PC-3 (cell line): ENCODE measurements at regions not wholly inside any gene's neighbourhood (a gene's known extent, or its start where the extent isn't known, plus 50 kb on each side); places are given as distances from the start of the nearest gene placed in this dataset.
A peak's percentile ranks its signal among the peaks of the same experiment; 100 is the strongest.

ENCODE experiments used
- ATAC-seq: fragments of 200-7000 bp; cut with Tn5 transposase; 2 replicates; pipeline ENCODE4 v1.9.1; 2020; ENCODE audit warnings: mild to moderate bottlenecking, moderate library complexity
- BruUV-seq: library from RNA; stranded (reverse); fragments of 400-500 nt; replicated peaks from 2 replicates; lab custom pipeline; 2021; lab: Mats Ljungman, UMichigan
- CTCF ChIA-PET: fragments of 300-600 bp; sonication (Branson Sonifier 250); formaldehyde crosslinking; loops from one replicate; lab custom pipeline; 2022; ENCODE audit warnings: antibody characterized with exemption; lab: Charles Lee
- POLR2A ChIA-PET: fragments of 300-600 bp; sonication (Branson Sonifier 250); formaldehyde crosslinking; loops from one replicate; lab custom pipeline; 2022; ENCODE audit warnings: antibody characterized with exemption; ENCODE audit not compliant: unreplicated experiment; lab: Charles Lee
- DNase-seq: peaks from one replicate; pipeline ENCODE4 v3.0.0-alpha.2; 2015
- H2AFZ ChIP-seq: fragments of 300-600 bp; sonication (generic); 2 replicates; pipeline ENCODE4 v1.6.0; 2016; ENCODE audit warnings: antibody characterized with exemption, low read length
- H3F3A ChIP-seq: fragments of 300-600 bp; sonication (generic); one replicate; pipeline ENCODE4 v1.6.0; 2017; ENCODE audit warnings: antibody characterized with exemption, low read length, control low read depth, mild to moderate bottlenecking; ENCODE audit not compliant: unreplicated experiment
- H3K27ac ChIP-seq: fragments of 300-600 bp; sonication (generic); 2 replicates; pipeline ENCODE4 v1.5.1; 2016; ENCODE audit warnings: mild to moderate bottlenecking, low read length
- H3K27me3 ChIP-seq: fragments of 300-600 bp; sonication (generic); 2 replicates; pipeline ENCODE4 v1.6.1; 2016; ENCODE audit warnings: low read length, mixed read lengths
- H3K36me3 ChIP-seq: fragments of 300-600 bp; sonication (generic); 2 replicates; pipeline ENCODE4 v1.6.1; 2016; ENCODE audit warnings: low read depth, mixed run types, low read length, mixed read lengths
- H3K4me1 ChIP-seq: fragments of 300-600 bp; sonication (generic); 2 replicates; pipeline ENCODE4 v1.5.1; 2016; ENCODE audit warnings: low read length; ENCODE audit not compliant: insufficient read depth
- H3K4me2 ChIP-seq: fragments of 300-600 bp; sonication (generic); 2 replicates; pipeline ENCODE4 v1.6.0; 2016; ENCODE audit warnings: low read length
- H3K4me3 ChIP-seq: fragments of 300-600 bp; sonication (generic); 2 replicates; pipeline ENCODE4 v1.5.1; 2016; ENCODE audit warnings: mild to moderate bottlenecking, low read length, mixed read lengths
- H3K79me2 ChIP-seq: fragments of 300-600 bp; sonication (generic); 2 replicates; pipeline ENCODE4 v1.6.1; 2017; ENCODE audit warnings: low read length, mixed read lengths
- H3K9ac ChIP-seq: fragments of 300-600 bp; sonication (generic); 2 replicates; pipeline ENCODE4 v1.6.0; 2016; ENCODE audit warnings: mild to moderate bottlenecking, low read length
- H3K9me2 ChIP-seq: fragments of 300-600 bp; sonication (generic); replicated peaks from 2 replicates; pipeline ENCODE4 v1.6.1; 2016; ENCODE audit warnings: mixed run types, low read length, mixed read lengths
- H3K9me3 ChIP-seq: fragments of 300-600 bp; sonication (generic); 2 replicates; pipeline ENCODE4 v1.6.1; 2016; ENCODE audit warnings: low read length, mixed read lengths
- H4K20me1 ChIP-seq: fragments of 300-600 bp; sonication (generic); 2 replicates; pipeline ENCODE4 v1.6.1; 2016; ENCODE audit warnings: low read length, mixed read lengths
- CTCF ChIP-seq: fragments of 300-600 bp; sonication (generic); conservative IDR thresholded peaks from 2 replicates; pipeline ENCODE4 v1.5.1; 2017; ENCODE audit warnings: antibody characterized with exemption, low read depth, mild to moderate bottlenecking, low read length
- EZH2 ChIP-seq: fragments of 300-600 bp; sonication (generic); IDR thresholded peaks from one replicate; pipeline ENCODE4 v1.6.1; 2017; ENCODE audit warnings: antibody characterized with exemption, mild to moderate bottlenecking, low read length; ENCODE audit not compliant: unreplicated experiment
- EZH2phosphoT487 ChIP-seq: fragments of 300-600 bp; sonication (generic); IDR thresholded peaks from 2 replicates; pipeline ENCODE4 v1.6.1; 2018; ENCODE audit warnings: mild to moderate bottlenecking, antibody characterized with exemption, low read length, borderline replicate concordance
- intact Hi-C: fragments of 100-400 bp; cut with micrococcal nuclease; formaldehyde crosslinking; loops from 2 replicates; pipeline ENCODE4 v1.9.0; 2023

- DNase-seq (no peak), ATAC-seq (no peak)
- Histone ChIP-seq H3K4me1 (peaks cover 8% of the 10 kb centered on the region; the same call in 1 of the 2 replicates), H3K9me3 (no peaks in the 10 kb centered on the region), H4K20me1 (no peaks in the 10 kb centered on the region), H3K27ac (no peak overlapping the region), H3K36me3 (no peaks in the 10 kb centered on the region), H3K4me2 (no peak overlapping the region), H3K9ac (no peak overlapping the region), H2AFZ (no peak overlapping the region), H3K4me3 (no peak overlapping the region), H3F3A (no peaks in the 10 kb centered on the region), H3K79me2 (no peaks in the 10 kb centered on the region), H3K9me2 (no peaks in the 10 kb centered on the region), H3K27me3 (no peaks in the 10 kb centered on the region)
- ChIA-PET POLR2A (no interaction called here), CTCF (no interaction called here)
- BruUV-seq = no TSS peak
- TF ChIP-seq CTCF = no peak
- no peak for TF ChIP-seq EZH2phosphoT487
- no peak for TF ChIP-seq EZH2
- intact Hi-C loops = no loop called here
These were observed 82.7 kb upstream of the CD302 start for GRCh38 chr2:159880729-159881128.

DNA sequence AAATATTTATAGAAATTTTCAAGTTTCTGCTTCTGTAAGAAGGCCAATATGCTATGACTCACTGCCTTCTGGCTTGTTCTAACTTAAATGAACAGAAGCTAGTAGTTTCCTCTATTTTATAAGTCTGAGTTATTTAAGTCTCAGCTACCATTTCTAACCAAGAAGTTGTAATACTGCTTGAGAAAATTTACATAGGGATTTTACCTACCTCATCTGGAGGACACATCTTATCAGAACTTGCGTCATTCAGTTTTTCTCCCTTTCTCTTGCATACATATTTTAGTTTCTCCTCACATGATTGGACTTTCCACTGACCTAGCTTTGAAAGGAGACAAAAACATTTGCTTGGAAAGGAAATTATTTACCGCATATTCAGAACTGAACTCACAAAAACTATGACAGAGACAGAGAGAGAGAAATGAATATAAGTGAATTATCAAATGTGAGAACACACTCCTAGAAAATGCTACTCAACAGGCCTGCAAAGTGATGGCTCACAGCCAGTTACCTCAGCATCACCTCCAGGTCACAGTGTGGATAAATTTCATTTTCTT is 81.1 kb upstream of the CD302 start:
- H3K27ac ChIP-seq = no peak overlapping the region
- POLR2A ChIA-PET = no interaction called here
- BruUV-seq = no TSS peak

GRCh38 chr2:159875083-159875482 is 77.1 kb upstream of the CD302 start:
- no peak for ATAC-seq
- Histone ChIP-seq H3K36me3 (no peaks in the 10 kb centered on the region), H3K9me2 (no peaks in the 10 kb centered on the region), H3K27ac (no peak overlapping the region), H3K4me2 (no peak overlapping the region), H3K79me2 (no peaks in the 10 kb centered on the region), H3K9me3 (no peaks in the 10 kb centered on the region), H4K20me1 (no peaks in the 10 kb centered on the region), H2AFZ (no peak overlapping the region), H3K27me3 (no peaks in the 10 kb centered on the region), H3K4me1 (peaks cover 8% of the 10 kb centered on the region; the same call in 1 of the 2 replicates), H3F3A (no peaks in the 10 kb centered on the region), H3K4me3 (no peak overlapping the region), H3K9ac (no peak overlapping the region)
- TF ChIP-seq EZH2 (no peak), EZH2phosphoT487 (no peak), CTCF (no peak)
- intact Hi-C loops = no loop called here
- no TSS peak for BruUV-seq
- DNase-seq = no peak
- POLR2A ChIA-PET = no interaction called here
- CTCF ChIA-PET = no interaction called here

More for the DNA sequence above, 81.1 kb upstream of the CD302 start:
- Histone ChIP-seq H3F3A (no peaks in the 10 kb centered on the region), H3K4me2 (no peak overlapping the region), H3K36me3 (no peaks in the 10 kb centered on the region), H3K4me1 (peaks cover 8% of the 10 kb centered on the region; the same call in 1 of the 2 replicates), H3K79me2 (no peaks in the 10 kb centered on the region), H3K9me2 (no peaks in the 10 kb centered on the region), H2AFZ (no peak overlapping the region), H4K20me1 (no peaks in the 10 kb centered on the region), H3K9ac (no peak overlapping the region), H3K9me3 (no peaks in the 10 kb centered on the region), H3K4me3 (no peak overlapping the region), H3K27me3 (no peaks in the 10 kb centered on the region)
- TF ChIP-seq EZH2 = no peak
- CTCF ChIA-PET = interaction anchor here (0.6 kb wide), 1 partner anchor 13 kb away, joined by 3 read pairs; no protein-coding TSS in a partner anchor
- peak; percentile 77 for ATAC-seq
- intact Hi-C loops = no loop called here
- peak; percentile 41 for DNase-seq
